ENCODE measurements at regions not wholly inside any gene's neighbourhood (a gene's known extent, or its start where the extent isn't known, plus 50 kb on each side); places are given as distances from the start of the nearest gene placed in this dataset.
"Not testable (repeated sequence)": the region's sequence is repeated elsewhere in the genome, so short reads cannot be mapped to it uniquely, and the experiment has no call there.

GRCh38 chr6:74447013-74447412, 751.0 kb downstream of the CD109 start:
- TF ChIP-seq EZH2phosphoT487 (IDR thresholded peaks at IDR 0.05; ENCODE audit: borderline replicate concordance, low read length) (no peak), CTCF (IDR thresholded peaks at IDR 0.05; ENCODE audit: low read depth, low read length, poor library complexity, severe bottlenecking) (no peak)

GRCh38 chr6:74439123-74439811, 743.3 kb downstream of the CD109 start:
- no peak overlapping the region for H3K27ac ChIP-seq (ENCODE audit: low read depth, low read length)
- H3K36me3 ChIP-seq (ENCODE audit: control insufficient read depth, low read length) = no peaks in the 10 kb centered on the region
- TF ChIP-seq CTCF (IDR thresholded peaks at IDR 0.05; ENCODE audit: low read depth, low read length, poor library complexity, severe bottlenecking) = no peak
- H3K27me3 ChIP-seq (ENCODE audit: control insufficient read depth, low read length) = no peaks in the 10 kb centered on the region
- H3K9me3 ChIP-seq (ENCODE audit: control insufficient read depth, insufficient read depth, low read length) = no peaks in the 10 kb centered on the region
- H3K9me2 ChIP-seq (replicated peaks; ENCODE audit: control insufficient read depth, low read length) = no peaks in the 10 kb centered on the region
- no peak overlapping the region for H3K4me3 ChIP-seq (ENCODE audit: low read length)
- H3K79me2 ChIP-seq (ENCODE audit: control insufficient read depth, low read length) = no peaks in the 10 kb centered on the region
- no peaks in the 10 kb centered on the region for H3F3A ChIP-seq (ENCODE audit: control insufficient read depth, insufficient read depth)
- no peaks in the 10 kb centered on the region for H3K4me1 ChIP-seq (ENCODE audit: control insufficient read depth, low read length)
- no peaks in the 10 kb centered on the region for H4K20me1 ChIP-seq (ENCODE audit: control insufficient read depth, insufficient read depth, low read depth, low read length)
- H3K4me2 ChIP-seq (ENCODE audit: low read length) = no peak overlapping the region

More at GRCh38 chr6:74447013-74447412, 751.0 kb downstream of the CD109 start:
- Histone ChIP-seq H3K36me3 (ENCODE audit: control insufficient read depth, low read length) (no peaks in the 10 kb centered on the region), H3K9me2 (replicated peaks; ENCODE audit: control insufficient read depth, low read length) (no peaks in the 10 kb centered on the region), H3K4me3 (ENCODE audit: low read length) (no peak overlapping the region), H3K27me3 (ENCODE audit: control insufficient read depth, low read length) (no peaks in the 10 kb centered on the region), H3K9me3 (ENCODE audit: control insufficient read depth, insufficient read depth, low read length) (no peaks in the 10 kb centered on the region), H3K79me2 (ENCODE audit: control insufficient read depth, low read length) (no peaks in the 10 kb centered on the region), H3K4me1 (ENCODE audit: control insufficient read depth, low read length) (no peaks in the 10 kb centered on the region), H3K4me2 (ENCODE audit: low read length) (no peak overlapping the region), H4K20me1 (ENCODE audit: control insufficient read depth, insufficient read depth, low read depth, low read length) (no peaks in the 10 kb centered on the region), H3F3A (ENCODE audit: control insufficient read depth, insufficient read depth) (no peaks in the 10 kb centered on the region), H3K27ac (ENCODE audit: low read depth, low read length) (no peak overlapping the region)

GRCh38 chr6:74438395-74438794, 742.4 kb downstream of the CD109 start:
- H3K79me2 ChIP-seq (ENCODE audit: control insufficient read depth, low read length); H3K4me3 ChIP-seq (ENCODE audit: low read length); H3K9me3 ChIP-seq (ENCODE audit: control insufficient read depth, insufficient read depth, low read length); H3K27ac ChIP-seq (ENCODE audit: low read depth, low read length); H3F3A ChIP-seq (ENCODE audit: control insufficient read depth, insufficient read depth); H3K4me2 ChIP-seq (ENCODE audit: low read length); H3K9me2 ChIP-seq (replicated peaks; ENCODE audit: control insufficient read depth, low read length); H3K4me1 ChIP-seq (ENCODE audit: control insufficient read depth, low read length); H3K27me3 ChIP-seq (ENCODE audit: control insufficient read depth, low read length); H4K20me1 ChIP-seq (ENCODE audit: control insufficient read depth, insufficient read depth, low read depth, low read length); H3K36me3 ChIP-seq (ENCODE audit: control insufficient read depth, low read length): not testable (repeated sequence)

- TF ChIP-seq EZH2phosphoT487 (IDR thresholded peaks at IDR 0.05; ENCODE audit: borderline replicate concordance, low read length) (no peak), CTCF (IDR thresholded peaks at IDR 0.05; ENCODE audit: low read depth, low read length, poor library complexity, severe bottlenecking) (no peak)
- H3K4me1 ChIP-seq (ENCODE audit: control insufficient read depth, low read length) = no peaks in the 10 kb centered on the region
- H3K27ac ChIP-seq (ENCODE audit: low read depth, low read length) = no peak overlapping the region
- no peaks in the 10 kb centered on the region for H3K27me3 ChIP-seq (ENCODE audit: control insufficient read depth, low read length)
- H3K4me3 ChIP-seq (ENCODE audit: low read length) = no peak overlapping the region
- H3K36me3 ChIP-seq (ENCODE audit: control insufficient read depth, low read length) = no peaks in the 10 kb centered on the region
- H3K4me2 ChIP-seq (ENCODE audit: low read length) = no peak overlapping the region
- H3K9me3 ChIP-seq (ENCODE audit: control insufficient read depth, insufficient read depth, low read length) = no peaks in the 10 kb centered on the region
- no peaks in the 10 kb centered on the region for H3F3A ChIP-seq (ENCODE audit: control insufficient read depth, insufficient read depth)
- H3K9me2 ChIP-seq (replicated peaks; ENCODE audit: control insufficient read depth, low read length) = no peaks in the 10 kb centered on the region
- no peaks in the 10 kb centered on the region for H4K20me1 ChIP-seq (ENCODE audit: control insufficient read depth, insufficient read depth, low read depth, low read length)
- no peaks in the 10 kb centered on the region for H3K79me2 ChIP-seq (ENCODE audit: control insufficient read depth, low read length)
These were observed 738.2 kb downstream of the CD109 start for GRCh38 chr6:74434171-74434570.
